H1 (cell line): ENCODE measurements at regions not wholly inside any gene's neighbourhood (a gene's known extent, or its start where the extent isn't known, plus 50 kb on each side); places are given as distances from the start of the nearest gene placed in this dataset.

ENCODE experiments used
- CREB1 ChIP-seq: IDR thresholded peaks from 2 replicates; pipeline ENCODE4 v1.6.1; 2012; ENCODE audit warnings: inconsistent platforms
- MAFK ChIP-seq: IDR thresholded peaks from 2 replicates; pipeline ENCODE4 v1.6.1; 2012; ENCODE audit warnings: low read depth, mild to moderate bottlenecking, improper control_type of control experiment, low read length
- NRF1 ChIP-seq: IDR thresholded peaks from 2 replicates; pipeline ENCODE4 v1.6.1; 2011; ENCODE audit warnings: mild to moderate bottlenecking, low read depth, low read length, improper control_type of control experiment
- RAD21 ChIP-seq, 2 experiments: IDR thresholded peaks in 1 of 2; conservative IDR thresholded peaks in 1 of 2; 2 replicates each; pipeline ENCODE4 v1.6.1; 2011; ENCODE audit warnings: low read depth in 2 of 2, low read length in 2 of 2, improper control_type of control experiment in 1 of 2, inconsistent platforms in 1 of 2, mild to moderate bottlenecking in 1 of 2, moderate library complexity in 1 of 2
- SIN3A ChIP-seq, 2 experiments: IDR thresholded peaks in 1 of 2; conservative IDR thresholded peaks in 1 of 2; 2 replicates each; pipeline ENCODE4 v1.6.1; 2011 to 2012; ENCODE audit warnings: low read length in 2 of 2, improper control_type of control experiment in 1 of 2, low read depth in 1 of 2, mild to moderate bottlenecking in 1 of 2
- SP1 ChIP-seq: IDR thresholded peaks from 2 replicates; pipeline ENCODE4 v1.6.1; 2011; ENCODE audit warnings: low read depth, low read length
- TF ChIP-seq, protein P1 (sequence below), 3 experiments: IDR thresholded peaks; 1 replicate in 2 of 3; 2 replicates in 1 of 3; pipeline versions ENCODE4 v1.5.1 to v1.6.1; 2011; ENCODE audit warnings: low read length in 3 of 3, mild to moderate bottlenecking in 3 of 3, inconsistent platforms in 2 of 3, low read depth in 1 of 3, moderate library complexity in 1 of 3; ENCODE audit not compliant: insufficient read depth in 1 of 3; ENCODE audit errors: control extremely low read depth in 1 of 3
- TF ChIP-seq, protein P2 (sequence below): IDR thresholded peaks from 2 replicates; pipeline ENCODE4 v1.6.1; 2011; ENCODE audit warnings: low read length, improper control_type of control experiment

DNA sequence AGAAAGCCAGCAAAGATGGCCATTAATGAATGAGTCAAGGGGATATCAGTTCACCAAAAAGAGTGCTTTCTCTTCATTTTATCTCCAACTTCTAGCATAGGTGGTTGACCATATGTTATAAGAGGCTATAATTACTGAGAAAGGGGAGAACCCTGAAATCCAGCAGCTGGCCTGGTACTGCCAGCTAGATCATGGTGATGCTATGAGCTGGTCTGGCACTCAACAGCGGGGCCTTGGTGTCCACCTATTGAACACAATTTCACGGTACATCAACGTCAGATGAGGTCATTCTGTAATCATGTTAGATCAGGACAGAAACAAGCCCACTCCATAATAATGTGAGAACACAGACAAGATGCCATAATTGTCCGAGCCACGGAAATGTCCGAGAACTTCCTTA, 1644.8 kb upstream of the PCDH7 start:
- TF ChIP-seq, protein P1, sequence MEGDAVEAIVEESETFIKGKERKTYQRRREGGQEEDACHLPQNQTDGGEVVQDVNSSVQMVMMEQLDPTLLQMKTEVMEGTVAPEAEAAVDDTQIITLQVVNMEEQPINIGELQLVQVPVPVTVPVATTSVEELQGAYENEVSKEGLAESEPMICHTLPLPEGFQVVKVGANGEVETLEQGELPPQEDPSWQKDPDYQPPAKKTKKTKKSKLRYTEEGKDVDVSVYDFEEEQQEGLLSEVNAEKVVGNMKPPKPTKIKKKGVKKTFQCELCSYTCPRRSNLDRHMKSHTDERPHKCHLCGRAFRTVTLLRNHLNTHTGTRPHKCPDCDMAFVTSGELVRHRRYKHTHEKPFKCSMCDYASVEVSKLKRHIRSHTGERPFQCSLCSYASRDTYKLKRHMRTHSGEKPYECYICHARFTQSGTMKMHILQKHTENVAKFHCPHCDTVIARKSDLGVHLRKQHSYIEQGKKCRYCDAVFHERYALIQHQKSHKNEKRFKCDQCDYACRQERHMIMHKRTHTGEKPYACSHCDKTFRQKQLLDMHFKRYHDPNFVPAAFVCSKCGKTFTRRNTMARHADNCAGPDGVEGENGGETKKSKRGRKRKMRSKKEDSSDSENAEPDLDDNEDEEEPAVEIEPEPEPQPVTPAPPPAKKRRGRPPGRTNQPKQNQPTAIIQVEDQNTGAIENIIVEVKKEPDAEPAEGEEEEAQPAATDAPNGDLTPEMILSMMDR (IDR thresholded peaks at IDR 0.05; ENCODE audit: control extremely low read depth in 1 of 3, insufficient read depth in 1 of 3, low read depth in 1 of 3, low read length in 3 of 3) = no peak
- TF ChIP-seq MAFK (no peak), RAD21 (IDR thresholded peaks at IDR 0.05 in 1 of 2, conservative IDR thresholded peaks at IDR 0.05 in 1 of 2; ENCODE audit: low read depth in 2 of 2, low read length in 2 of 2) (no peak), CREB1 (no peak), NRF1 (no peak), SIN3A (conservative IDR thresholded peaks at IDR 0.05 in 1 of 2, IDR thresholded peaks at IDR 0.05 in 1 of 2; ENCODE audit: low read depth in 1 of 2, low read length in 2 of 2) (no peak), SP1 (no peak)
- TF ChIP-seq, protein P2, sequence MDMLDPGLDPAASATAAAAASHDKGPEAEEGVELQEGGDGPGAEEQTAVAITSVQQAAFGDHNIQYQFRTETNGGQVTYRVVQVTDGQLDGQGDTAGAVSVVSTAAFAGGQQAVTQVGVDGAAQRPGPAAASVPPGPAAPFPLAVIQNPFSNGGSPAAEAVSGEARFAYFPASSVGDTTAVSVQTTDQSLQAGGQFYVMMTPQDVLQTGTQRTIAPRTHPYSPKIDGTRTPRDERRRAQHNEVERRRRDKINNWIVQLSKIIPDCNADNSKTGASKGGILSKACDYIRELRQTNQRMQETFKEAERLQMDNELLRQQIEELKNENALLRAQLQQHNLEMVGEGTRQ = no peak
